ENCODE measurements at regions not wholly inside any gene's neighbourhood (a gene's known extent, or its start where the extent isn't known, plus 50 kb on each side); places are given as distances from the start of the nearest gene placed in this dataset.

DNA sequence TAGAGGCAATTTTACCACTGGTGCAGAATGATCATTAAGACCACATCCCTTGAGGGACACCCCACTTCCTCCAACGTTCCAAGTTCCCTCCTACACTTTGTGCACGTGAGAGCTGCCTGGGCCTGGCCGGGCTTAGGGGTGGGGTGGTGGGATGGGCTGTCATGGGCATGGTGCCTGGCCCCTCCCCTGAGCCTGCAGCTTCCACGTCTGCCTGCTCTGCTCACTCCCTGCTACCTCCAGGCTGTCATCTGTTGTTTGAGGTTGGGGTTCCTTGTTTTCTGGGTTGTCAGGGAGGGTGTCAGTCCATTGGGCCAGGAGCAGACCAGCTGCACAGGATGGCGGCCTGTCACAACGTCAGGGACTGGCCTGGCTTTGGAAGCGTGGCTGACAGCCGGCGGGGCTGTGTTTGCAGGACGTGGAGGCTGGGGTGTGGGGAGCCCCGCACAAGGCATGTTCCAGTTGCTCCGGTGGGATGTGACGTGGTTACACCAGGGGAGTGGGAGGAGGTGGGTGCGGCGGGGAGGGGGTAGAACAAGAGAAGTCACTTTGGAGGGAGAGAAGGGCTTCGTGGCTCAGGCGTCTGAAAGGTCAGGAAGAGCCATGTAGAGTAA lies 72.3 kb downstream of the RTP5 start:
- Histone ChIP-seq H3K9me3 (ENCODE audit: severe bottlenecking) (no peaks in the 10 kb centered on the region), H3K36me3 (no peaks in the 10 kb centered on the region), H3K27ac (no peak overlapping the region), H3K27me3 (ENCODE audit: insufficient read depth, low read depth, severe bottlenecking) (no peaks in the 10 kb centered on the region), H3K4me3 (ENCODE audit: low read depth, low read length) (no peak overlapping the region)
- TF ChIP-seq, protein P1, sequence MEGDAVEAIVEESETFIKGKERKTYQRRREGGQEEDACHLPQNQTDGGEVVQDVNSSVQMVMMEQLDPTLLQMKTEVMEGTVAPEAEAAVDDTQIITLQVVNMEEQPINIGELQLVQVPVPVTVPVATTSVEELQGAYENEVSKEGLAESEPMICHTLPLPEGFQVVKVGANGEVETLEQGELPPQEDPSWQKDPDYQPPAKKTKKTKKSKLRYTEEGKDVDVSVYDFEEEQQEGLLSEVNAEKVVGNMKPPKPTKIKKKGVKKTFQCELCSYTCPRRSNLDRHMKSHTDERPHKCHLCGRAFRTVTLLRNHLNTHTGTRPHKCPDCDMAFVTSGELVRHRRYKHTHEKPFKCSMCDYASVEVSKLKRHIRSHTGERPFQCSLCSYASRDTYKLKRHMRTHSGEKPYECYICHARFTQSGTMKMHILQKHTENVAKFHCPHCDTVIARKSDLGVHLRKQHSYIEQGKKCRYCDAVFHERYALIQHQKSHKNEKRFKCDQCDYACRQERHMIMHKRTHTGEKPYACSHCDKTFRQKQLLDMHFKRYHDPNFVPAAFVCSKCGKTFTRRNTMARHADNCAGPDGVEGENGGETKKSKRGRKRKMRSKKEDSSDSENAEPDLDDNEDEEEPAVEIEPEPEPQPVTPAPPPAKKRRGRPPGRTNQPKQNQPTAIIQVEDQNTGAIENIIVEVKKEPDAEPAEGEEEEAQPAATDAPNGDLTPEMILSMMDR (IDR thresholded peaks at IDR 0.05; ENCODE audit: low read depth, low read length) = no peak
- no peak for DNase-seq

DNA sequence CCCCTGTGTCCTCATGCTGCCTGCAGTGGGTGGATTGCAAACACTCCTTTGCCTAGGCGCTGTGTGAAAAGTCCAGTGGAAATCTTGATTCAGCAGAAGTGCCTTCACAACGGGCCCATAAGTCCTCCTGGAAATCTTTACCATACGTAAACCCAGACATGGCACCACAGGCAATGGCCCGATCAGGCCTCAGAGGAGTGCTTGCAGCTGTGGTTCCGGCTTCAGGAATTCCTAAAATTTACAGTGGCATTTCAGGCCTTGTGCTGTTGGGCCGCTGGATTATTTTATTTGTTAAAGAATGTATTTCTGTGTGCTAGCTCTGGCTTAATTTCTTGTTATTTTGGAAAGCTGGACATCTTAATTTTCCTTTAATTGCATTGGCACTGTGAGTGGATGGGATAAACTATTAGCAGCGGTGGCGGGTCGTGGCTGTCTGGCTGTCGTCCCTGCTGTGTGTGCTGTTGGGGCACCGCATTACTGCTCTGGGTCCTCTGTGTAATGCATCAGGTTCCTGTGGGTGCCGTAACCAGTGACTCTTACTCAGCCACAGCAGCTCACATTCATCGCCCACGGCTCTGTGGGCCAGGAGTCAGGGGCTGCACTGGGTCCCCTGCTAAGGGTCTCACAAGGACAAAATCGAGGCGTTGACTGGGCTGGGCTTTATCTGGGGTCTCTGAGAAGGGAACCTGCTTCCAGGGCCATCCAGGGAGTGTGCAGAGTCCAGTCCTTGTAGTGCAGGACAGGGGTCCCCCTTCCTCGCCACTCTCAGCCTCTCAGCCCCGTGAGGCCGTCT lies 73.1 kb downstream of the RTP5 start:
- Histone ChIP-seq H3K4me3 (ENCODE audit: low read depth, low read length) (no peak overlapping the region), H3K36me3 (no peaks in the 10 kb centered on the region), H3K9me3 (ENCODE audit: severe bottlenecking) (no peaks in the 10 kb centered on the region), H3K27ac (no peak overlapping the region), H3K27me3 (ENCODE audit: insufficient read depth, low read depth, severe bottlenecking) (no peaks in the 10 kb centered on the region)
- DNase-seq = no peak
- TF ChIP-seq, protein P1 (IDR thresholded peaks at IDR 0.05; ENCODE audit: low read depth, low read length) = no peak

DNA sequence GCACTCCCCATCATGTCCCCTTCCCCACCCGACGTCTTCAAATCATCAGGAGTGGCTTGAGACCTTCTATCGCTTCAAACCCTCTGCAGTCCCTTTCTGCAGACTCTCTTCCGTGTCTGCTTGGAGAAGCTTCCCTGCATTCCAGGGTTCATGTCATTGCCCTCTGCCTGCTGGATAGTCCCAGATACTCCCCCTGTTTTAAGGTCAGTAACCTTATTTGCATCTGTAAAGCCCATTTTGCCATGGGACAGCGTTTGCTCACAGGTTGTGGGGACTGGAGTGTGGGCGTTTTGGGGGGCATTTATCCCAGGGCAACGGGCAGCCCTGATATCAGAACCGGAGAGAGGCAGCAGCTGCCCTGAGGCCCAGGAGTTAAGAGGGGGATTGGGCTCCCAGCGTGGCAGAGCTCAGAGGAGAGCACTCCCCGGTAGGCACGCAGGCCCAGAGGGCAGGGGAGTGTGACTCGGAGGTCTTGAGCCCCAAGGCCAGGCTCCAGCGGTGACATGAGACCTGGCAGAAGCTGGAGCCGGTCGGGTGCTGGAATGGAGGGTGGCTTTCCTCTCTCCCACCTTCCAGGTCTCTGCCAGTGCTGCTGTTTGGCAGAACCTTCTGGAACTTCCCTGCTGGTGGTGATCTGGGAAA lies 73.8 kb downstream of the RTP5 start:
- no peak overlapping the region for H3K27ac ChIP-seq
- no peaks in the 10 kb centered on the region for H3K9me3 ChIP-seq (ENCODE audit: severe bottlenecking)
- no peak overlapping the region for H3K4me3 ChIP-seq (ENCODE audit: low read depth, low read length)
- no peak for DNase-seq
- TF ChIP-seq, protein P1 (IDR thresholded peaks at IDR 0.05; ENCODE audit: low read depth, low read length) = no peak
- no peaks in the 10 kb centered on the region for H3K27me3 ChIP-seq (ENCODE audit: insufficient read depth, low read depth, severe bottlenecking)
- no peaks in the 10 kb centered on the region for H3K36me3 ChIP-seq

DNA sequence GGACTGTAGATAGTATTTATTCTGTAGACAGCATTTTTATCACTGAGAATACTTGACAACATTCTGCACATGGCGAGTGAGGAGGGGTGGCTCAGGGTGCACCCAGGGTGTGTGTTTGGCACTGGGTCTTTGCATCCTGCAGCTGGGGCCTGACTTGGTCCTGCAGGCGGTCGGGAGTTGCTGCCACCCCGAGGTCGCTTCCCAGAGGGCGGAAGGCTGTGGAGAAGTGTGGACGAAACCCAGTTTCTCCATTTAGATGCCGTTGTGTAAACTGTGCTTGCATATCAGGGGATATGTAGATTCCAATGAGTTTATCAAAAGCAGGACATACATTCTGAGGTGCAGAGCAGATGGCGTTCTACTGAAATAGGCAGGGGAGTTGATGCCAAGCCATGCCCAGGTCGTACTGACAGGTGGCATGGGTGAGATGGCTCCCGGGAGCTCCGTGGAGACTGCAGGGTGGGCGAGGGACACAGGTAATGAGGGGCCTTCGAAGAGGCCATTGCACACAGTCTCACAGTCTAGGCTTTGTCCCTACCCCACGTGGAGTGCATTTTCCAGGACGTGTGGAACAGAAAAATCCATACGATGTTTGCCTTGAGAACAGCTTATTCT lies 74.5 kb downstream of the RTP5 start:
- Histone ChIP-seq H3K4me3 (ENCODE audit: low read depth, low read length) (no peak overlapping the region), H3K27me3 (ENCODE audit: insufficient read depth, low read depth, severe bottlenecking) (no peaks in the 10 kb centered on the region), H3K9me3 (ENCODE audit: severe bottlenecking) (no peaks in the 10 kb centered on the region), H3K36me3 (no peaks in the 10 kb centered on the region), H3K27ac (no peak overlapping the region)
- no peak for DNase-seq
- TF ChIP-seq, protein P1 (IDR thresholded peaks at IDR 0.05; ENCODE audit: low read depth, low read length) = no peak

DNA sequence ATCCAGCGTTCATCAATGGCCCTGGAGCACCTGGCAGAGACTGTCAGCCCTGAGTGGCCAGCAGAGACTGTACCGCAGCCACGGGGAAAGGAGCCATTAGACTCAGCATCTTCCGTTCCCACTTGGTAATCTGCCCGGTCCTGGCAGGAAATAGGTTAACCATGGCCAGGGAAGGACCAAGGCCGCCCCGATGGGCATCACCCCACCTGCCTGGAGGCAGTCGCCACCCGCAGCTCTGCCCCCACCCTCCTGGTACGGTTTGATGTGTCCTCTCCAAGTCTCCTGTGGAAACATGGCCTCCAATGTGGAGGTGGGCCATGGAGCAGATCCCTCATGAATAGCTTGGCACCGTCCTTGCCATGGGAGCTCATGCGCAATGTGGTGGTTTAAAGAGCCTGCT lies 75.3 kb downstream of the RTP5 start:
- H3K27me3 ChIP-seq (ENCODE audit: insufficient read depth, low read depth, severe bottlenecking) = no peaks in the 10 kb centered on the region
- DNase-seq = no peak
- H3K9me3 ChIP-seq (ENCODE audit: severe bottlenecking) = no peaks in the 10 kb centered on the region
- H3K4me3 ChIP-seq (ENCODE audit: low read depth, low read length) = no peak overlapping the region
- TF ChIP-seq, protein P1 (IDR thresholded peaks at IDR 0.05; ENCODE audit: low read depth, low read length) = no peak
- H3K36me3 ChIP-seq = no peaks in the 10 kb centered on the region
- H3K27ac ChIP-seq = no peak overlapping the region

Data from WERI-Rb-1 (cell line).